Astrocyte of the spinal cord (primary cell): ENCODE measurements at regions not wholly inside any gene's neighbourhood (a gene's known extent, or its start where the extent isn't known, plus 50 kb on each side); places are given as distances from the start of the nearest gene placed in this dataset.

ENCODE experiments used
- DNase-seq: peaks from one replicate; pipeline ENCODE4 v3.0.0; 2011; ENCODE audit warnings: low read depth, low spot score
- H3K4me3 ChIP-seq: 2 replicates; pipeline ENCODE4 v1.5.1; 2011; ENCODE audit warnings: low read depth, mild to moderate bottlenecking, low read length, moderate library complexity
- CTCF ChIP-seq: IDR thresholded peaks from 2 replicates; pipeline ENCODE4 v1.5.1; 2012; ENCODE audit warnings: low read depth, mild to moderate bottlenecking, low read length, inconsistent platforms
- in situ Hi-C: cut with HindIII; loops from 2 replicates; pipeline ENCODE4 v1.10.0; 2017; ENCODE audit warnings: low sequenced_read_pairs

GRCh38 chr2:40639320-40639719, 187.4 kb upstream of the SLC8A1 start:
- no peak for TF ChIP-seq CTCF
- in situ Hi-C loops, result no loop called here
- DNase-seq, result no peak
- H3K4me3 ChIP-seq, result no peak overlapping the region

- in situ Hi-C loops, result no loop called here
- no peak for DNase-seq
- H3K4me3 ChIP-seq, result no peak overlapping the region
- TF ChIP-seq CTCF, result no peak
Measured at GRCh38 chr2:40642237-40642636, 190.3 kb upstream of the SLC8A1 start.

GRCh38 chr2:40642726-40643125, 190.8 kb upstream of the SLC8A1 start:
- no peak overlapping the region for H3K4me3 ChIP-seq
- no peak for TF ChIP-seq CTCF
- in situ Hi-C loops, result no loop called here
- DNase-seq, result no peak

GRCh38 chr2:40646642-40647041, 194.8 kb upstream of the SLC8A1 start:
- H3K4me3 ChIP-seq, result no peak overlapping the region
- no peak for DNase-seq
- in situ Hi-C loops, result no loop called here
- TF ChIP-seq CTCF, result no peak

- TF ChIP-seq CTCF, result no peak
- H3K4me3 ChIP-seq, result no peak overlapping the region
- in situ Hi-C loops, result no loop called here
- no peak for DNase-seq
Measured at GRCh38 chr2:40652155-40652554, 200.3 kb upstream of the SLC8A1 start.

- in situ Hi-C loops, result no loop called here
- TF ChIP-seq CTCF, result no peak
- H3K4me3 ChIP-seq, result no peak overlapping the region
- no peak for DNase-seq
Measured at GRCh38 chr2:40653829-40654228, 201.9 kb upstream of the SLC8A1 start.

GRCh38 chr2:40654346-40654745, 202.5 kb upstream of the SLC8A1 start:
- in situ Hi-C loops, result no loop called here
- no peak overlapping the region for H3K4me3 ChIP-seq
- no peak for TF ChIP-seq CTCF
- no peak for DNase-seq
